Dermis microvascular lymphatic vessel endothelial cell (primary cell): ENCODE measurements at regions not wholly inside any gene's neighbourhood (a gene's known extent, or its start where the extent isn't known, plus 50 kb on each side); places are given as distances from the start of the nearest gene placed in this dataset.
"Not testable (repeated sequence)": the region's sequence is repeated elsewhere in the genome, so short reads cannot be mapped to it uniquely, and the experiment has no call there.

Experiments
- DNase-seq, 2 donors: peaks; one replicate each; pipeline versions ENCODE4 v3.0.0 to v3.0.0-alpha.2; 2010; ENCODE audit warnings: low read depth in 2 of 2

DNA sequence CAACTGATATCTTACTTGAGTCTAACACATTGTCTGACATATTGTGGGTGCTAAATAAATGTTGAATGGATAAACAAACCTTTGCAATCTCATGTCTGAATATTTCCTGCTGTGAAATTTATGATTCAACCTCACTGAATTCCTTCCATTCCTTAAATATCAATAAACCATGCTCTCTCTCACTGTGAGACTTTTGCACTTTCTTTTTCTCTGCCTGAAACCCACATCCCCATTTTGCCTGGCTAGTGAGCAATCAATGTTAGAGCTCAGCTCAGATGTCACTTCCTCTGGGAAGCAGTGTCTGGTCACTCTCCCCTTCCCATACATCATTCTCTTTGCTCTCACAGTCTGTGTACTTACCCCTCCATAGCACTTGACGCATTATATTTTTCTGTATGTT, 383.7 kb upstream of the TRPC7 start:
- DNase-seq = no peak

DNA sequence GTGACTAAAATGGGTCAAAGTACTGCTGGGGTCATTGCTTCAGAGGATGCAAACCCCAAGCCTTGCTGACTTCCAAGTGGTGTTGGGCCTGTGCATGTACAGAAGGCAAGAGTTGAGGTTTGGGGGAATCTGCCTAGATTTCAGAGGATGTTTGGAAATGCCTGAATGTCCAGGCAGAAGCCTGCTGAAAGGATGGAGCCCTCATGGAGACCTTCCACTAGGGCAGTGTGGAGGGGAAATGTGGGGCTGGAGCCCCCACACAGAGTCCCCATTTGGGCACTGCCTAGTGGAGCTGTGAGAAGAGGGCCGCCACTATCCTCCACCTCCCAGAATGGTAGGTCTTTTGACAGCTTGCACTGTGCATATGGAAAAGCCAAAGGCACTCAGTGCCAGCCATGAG, 377.7 kb upstream of the TRPC7 start:
- DNase-seq = no peak

DNA sequence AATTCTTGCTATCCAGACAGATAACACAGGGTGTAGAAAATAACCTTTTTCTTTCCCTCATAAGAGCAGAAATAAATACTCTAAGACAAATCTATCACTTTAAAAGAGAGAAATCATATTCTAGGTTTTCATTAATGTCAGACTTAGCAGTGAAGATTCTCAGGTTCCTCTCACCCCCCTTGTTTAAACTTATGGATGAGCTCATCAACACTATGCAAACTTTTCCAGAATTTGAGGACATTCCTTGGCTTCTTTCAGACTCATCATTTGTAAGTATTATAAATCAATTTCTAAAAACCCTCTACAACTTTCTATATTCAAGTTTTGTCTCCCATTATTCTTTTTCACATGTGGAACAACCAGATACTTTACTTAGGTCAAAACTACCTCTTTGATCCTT, 374.9 kb upstream of the TRPC7 start:
- no peak for DNase-seq

DNA sequence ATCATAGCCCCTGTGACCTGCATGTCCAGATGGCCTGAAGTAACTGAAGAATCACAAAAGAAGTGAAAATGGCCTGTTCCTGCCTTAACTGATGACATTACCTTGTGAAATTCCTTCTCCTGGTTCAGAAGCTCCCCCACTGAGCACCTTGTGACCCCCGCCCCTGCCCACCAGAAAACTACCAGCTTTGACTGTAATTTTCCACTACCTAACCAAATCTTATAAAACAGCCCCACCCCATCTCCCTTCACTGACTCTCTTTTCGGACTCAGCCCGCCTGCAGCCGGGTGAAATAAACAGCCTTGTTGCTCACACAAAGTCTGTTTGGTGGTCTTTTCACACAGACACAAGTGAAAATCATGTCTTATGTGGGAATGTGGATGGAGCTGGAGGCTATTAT, 373.9 kb upstream of the TRPC7 start:
- DNase-seq = not testable (repeated sequence)

DNA sequence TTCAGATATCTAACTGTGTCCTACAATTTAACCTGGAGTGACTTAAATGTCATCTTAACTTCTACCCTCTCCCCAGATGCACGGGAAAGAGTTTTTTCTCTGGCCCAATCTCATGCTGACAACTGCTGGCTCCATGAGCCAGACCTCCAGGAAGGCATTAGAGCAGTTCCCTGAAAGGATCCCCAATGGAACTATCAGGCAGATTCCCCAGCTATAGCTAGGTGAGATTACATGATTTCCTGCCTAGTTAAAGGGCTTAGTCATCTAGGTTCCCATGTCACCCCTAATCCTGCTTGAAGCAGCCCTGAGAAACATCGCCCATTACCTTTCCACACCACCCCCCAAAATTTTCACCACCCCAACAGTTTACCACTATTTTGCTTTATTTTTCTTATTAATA, 373.5 kb upstream of the TRPC7 start:
- no peak for DNase-seq

DNA sequence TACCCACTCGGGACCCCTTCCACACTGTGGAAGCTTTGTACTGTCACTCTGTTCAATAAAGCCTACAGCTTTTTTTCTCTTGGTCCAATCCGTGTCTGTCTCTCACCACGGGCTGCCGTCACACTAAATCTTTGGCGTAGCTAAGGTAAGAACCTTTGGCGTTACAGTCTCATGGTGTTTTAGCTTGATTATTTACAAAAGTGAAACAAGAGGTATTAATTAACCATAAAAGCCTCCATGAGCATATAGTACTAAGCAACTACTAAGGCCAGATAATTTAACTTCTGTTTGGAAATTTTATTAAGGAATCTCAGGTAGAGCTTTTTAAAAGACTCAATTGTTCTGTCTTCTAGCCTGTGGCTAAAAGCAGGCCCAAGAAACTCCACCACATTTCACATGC, 370.7 kb upstream of the TRPC7 start:
- DNase-seq = no peak

DNA sequence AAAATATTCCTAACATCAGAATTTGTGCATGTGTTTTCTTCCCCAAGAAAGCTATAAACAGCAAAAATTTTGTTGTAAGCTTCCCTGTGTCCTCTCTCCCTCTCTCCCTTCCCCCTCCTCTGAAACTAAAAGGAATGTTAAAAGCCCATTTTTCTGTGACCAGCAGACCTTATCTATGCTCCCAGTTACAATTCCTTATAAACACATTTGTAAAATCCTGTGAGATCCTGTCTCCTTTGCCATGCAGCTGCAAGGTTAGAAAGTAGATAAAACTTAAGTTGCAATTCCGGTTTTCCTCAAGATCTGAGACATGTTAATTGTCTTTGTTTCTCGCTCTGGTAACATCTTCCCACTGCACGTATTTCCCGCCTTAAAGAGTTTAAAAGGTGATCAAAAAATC, 370.3 kb upstream of the TRPC7 start:
- DNase-seq = not testable (repeated sequence)

DNA sequence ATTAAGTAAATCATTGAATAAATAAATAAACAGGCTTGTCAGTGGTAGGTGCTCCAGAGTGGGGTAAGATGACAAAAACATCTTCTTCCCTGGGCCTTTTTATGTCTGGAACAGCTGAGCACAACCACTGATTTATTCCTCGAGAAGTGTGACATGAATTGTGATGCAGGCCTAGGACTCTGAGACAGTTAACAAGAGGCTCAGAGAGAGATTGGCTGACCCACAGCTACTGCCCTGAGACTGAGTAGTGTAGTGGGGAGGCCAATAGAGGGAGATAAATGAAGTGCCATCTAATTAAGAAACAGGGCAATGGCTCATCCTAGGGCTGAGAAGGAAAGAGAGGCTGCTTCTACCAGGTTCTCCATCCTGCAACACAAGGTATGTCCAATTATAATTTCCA, 369.3 kb upstream of the TRPC7 start:
- no peak for DNase-seq

DNA sequence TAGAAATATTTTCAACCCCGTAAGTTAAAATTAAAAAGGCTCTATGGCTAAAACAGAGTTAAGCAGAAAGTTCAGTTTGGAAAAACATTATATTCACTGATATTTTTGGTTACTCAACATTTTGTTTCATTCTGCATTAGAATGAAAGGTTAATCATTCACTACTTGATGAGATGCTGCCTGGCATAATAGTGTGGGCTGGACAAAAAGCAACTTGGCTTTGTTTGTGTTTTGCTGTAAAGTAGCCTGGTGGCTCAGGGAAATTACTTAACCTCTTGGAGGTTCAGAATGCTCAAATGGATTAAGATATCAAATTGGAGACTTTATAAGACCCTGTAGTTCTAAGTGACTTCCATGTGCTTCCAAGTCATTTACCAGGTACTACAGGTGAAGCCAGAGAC, 367.4 kb upstream of the TRPC7 start:
- no peak for DNase-seq

DNA sequence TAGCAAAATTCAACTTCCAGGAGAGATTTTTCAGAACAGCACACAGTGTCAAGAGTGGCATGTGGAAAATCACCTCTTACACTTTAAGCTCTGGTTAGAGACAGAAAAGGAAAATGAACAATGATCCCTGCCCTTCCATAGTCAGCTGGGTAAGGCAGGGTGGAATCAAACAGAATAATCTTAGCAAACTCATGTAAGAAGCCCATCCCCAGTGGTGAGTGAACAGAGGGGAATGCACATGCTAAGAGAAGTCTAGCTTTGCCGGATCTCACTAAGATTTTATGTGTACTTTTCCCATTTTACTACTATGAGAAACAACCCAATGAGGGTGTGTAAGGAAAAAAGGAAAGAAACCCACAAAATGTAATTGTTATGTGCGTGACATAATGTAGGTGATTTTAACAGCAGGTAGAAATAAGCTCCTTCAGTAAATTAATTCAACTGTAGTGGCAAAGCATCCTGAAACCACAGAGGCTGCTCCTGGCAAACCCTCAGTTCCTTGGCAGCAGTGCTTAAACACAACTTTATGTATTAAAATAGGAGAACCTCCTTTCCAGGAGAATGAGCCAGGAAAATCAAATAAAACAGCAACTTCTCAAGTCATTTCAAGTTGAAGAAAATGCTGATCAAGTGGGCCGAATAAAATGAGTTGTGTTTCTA, 366.0 kb upstream of the TRPC7 start:
- no peak for DNase-seq

DNA sequence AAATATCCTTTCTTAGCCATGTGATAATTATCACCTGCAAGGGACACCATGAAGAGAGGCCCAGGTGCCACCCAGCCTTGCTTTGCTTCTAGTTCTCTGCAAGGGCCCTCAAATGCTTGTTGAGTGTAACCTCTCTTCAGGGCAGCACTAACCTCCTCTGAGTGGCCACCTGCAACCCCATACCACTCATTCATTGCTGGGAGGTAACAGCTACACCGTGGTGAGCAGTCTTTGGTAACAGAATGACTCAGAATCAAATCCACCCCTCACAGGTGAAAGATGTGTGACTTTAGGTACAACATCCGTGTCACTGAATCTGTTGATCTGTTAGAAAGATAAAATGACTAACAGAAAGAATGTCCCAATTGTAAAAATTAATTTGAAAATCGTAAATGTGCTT, 365.1 kb upstream of the TRPC7 start:
- DNase-seq = no peak

DNA sequence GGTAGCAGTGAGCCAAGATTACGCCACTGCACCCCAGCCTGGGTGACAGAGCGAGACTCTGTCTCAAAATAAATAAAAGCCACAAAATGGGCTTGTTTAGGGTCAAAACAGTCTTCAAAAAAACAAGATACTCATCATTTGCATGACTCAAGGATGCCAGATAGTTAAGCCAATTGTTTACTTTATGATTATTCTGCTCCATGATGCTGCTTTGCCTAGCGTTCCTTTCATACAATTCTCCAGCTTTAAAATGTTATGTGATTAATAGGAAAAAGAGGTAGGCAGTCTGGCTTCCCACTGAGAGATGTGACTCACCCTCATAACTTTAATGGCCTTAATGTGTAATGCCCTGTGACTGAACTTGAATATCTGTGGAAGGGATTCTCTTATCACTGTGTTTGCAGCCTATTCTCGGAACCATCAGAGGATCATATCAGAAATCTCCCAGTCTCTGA, 364.6 kb upstream of the TRPC7 start:
- DNase-seq = peak in 1 of 2 donors; percentile 44

DNA sequence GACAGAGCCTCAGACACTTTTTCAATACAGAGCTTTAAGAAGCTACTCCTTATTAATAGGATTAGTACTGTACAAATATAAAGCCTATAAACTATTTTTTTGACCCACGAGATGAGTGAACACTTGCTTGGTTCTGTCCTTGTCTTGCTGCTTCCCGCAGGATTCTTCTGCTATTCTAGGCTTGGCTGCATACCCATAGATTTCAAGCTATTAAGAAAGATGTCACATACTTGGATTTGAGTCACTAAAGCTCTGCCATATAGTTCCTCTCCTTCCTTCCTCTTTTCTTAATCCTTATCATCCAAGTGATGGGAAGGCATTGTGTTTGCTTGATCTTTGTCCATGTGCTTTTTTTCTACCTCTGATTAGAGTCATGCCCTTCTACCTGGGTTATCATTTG, 361.2 kb upstream of the TRPC7 start:
- no peak for DNase-seq

DNA sequence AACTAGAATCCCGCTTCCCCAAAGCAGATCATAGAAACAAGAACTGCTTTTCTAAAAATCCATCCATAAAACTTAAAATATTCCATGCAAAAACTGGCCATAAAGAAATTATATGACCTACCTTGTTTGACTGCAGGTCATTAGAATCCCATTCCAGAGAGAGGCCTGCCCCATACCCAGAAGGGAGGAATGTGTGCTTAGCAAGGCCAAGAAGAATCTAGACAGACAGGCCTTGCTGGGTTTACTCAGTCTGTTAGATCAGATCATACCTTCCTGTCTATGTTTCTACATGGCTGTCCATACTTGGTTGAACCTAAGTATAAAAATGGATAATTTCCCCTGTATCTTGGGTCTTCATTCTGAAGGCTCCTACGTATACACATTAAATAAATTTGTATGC, 358.8 kb upstream of the TRPC7 start:
- DNase-seq = no peak

DNA sequence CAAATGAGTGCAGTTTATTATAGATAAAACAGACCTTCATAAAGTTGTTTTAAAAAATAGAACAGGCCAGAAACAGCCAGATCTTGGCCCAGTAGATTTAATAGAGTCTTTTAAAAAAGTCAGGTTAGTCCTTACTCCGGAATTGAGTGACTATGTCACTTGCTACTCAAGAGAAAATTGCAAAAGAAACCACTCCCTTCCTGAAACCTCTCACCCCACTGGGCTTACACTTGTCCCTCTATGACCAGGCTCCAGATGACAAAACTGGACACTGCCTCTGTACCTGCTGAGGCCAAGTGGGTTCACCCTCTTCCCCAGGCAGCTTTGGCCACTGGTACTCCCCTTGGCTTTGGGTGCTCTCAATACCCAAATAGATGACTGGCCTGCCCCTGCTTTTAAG, 357.2 kb upstream of the TRPC7 start:
- no peak for DNase-seq

DNA sequence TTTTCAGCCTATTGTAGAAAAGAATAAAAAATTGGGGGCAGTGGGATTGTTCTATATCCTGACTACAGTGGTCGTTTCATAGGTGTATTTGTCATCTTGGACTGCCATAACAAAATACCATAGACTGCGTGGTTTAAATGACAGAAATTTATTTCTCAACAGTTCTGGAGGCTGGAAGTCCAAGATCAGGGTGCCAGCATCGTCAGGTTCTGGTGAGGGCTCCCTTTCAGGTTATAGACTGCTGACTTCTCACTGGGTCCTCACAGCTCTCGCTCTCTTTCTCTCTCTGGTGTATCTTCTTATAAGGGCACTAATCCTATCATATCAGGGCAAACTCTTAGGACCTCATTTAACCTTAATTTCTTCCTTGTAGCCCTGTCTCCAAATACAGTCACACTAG, 356.7 kb upstream of the TRPC7 start:
- DNase-seq = no peak

DNA sequence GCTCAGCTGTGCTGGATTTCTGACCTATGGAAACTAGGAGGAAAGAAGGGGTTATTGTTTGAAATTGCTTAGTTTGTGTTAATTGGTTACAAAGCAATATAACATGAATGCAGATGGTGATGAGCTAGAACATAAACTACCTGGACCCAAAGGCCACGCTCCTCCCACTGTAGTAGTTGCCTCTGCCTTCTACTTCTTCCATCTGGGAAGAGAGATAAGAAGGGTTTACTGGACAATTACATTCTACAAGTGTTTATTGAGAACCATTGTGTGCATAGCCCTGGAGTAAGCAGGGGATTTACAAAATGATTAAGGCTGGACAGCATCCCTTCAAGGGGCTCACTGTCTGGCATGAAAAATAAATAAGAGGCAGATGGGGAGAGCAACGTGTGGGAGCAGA, 355.3 kb upstream of the TRPC7 start:
- DNase-seq = no peak

DNA sequence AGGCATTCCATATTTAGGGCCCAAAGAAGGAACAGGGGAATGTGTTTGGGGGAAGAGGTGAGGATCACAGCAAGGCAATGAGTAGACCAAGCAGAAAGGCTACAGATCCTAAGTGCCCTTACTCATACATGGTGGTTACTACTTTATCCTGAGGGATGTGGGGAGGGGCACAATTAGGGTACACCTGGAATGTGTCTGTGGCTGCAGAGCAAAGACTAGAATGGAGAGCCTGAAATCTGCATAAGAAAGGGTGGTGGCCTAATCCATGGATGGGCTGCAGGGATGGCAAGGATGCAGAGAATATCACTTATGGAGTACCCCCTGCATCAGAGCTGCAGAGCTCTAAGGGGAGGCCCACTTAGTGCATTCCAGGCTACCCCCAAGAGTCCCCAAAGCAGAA, 352.6 kb upstream of the TRPC7 start:
- no peak for DNase-seq

DNA sequence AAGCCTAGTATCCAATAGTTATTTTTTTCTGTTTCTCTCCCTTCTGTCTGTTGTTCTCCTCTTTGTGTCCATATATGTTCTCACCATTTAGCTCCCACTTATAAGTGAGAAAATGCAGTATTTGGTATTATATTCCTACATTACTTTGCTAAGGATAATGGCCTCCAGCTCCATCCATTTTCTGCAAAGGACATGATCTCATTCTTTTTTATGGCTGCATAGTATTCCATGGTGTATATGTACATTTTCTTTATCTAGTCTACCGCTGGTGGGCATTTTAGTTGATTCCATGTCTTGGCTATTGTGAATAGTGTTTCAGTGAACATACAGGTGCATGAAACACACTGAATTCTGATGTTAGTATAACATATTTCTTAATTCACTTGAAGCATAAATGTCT, 348.9 kb upstream of the TRPC7 start:
- DNase-seq = no peak

DNA sequence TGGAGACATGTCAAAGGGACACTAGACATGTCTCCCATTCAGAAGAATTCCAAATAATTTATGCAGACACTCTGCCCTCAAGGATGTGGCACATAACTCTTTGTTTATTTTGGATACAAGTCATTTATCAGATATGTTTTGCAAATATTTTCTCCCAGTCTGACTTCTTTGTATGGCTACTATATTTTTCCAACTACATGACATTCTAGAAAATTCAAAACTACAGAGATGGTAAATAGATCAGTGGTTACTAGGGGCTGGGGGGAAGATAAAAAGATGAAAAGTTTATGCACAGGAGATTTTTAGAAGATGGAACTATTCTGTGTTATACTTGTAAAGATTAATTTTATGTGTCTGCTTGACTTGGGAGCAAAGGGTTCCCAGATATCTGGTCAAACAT, 347.3 kb upstream of the TRPC7 start:
- no peak for DNase-seq

DNA sequence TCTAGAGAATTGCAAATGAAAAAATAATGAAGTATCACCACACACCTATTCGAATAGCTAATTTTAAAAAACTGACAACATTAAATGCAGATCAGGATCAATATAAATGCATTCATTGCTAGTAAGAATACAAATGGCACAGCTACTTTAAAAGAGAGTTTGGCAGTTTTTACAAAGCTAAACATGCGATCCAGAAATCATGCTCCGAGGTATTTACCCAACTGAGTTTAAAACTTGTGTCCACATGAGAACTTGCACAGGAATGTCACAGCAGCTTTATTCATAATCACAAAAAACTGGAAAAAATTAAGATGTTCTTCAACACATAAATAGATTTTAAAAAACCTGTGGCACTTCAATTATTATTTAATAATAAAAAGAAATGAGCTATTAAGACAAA, 345.5 kb upstream of the TRPC7 start:
- no peak for DNase-seq

DNA sequence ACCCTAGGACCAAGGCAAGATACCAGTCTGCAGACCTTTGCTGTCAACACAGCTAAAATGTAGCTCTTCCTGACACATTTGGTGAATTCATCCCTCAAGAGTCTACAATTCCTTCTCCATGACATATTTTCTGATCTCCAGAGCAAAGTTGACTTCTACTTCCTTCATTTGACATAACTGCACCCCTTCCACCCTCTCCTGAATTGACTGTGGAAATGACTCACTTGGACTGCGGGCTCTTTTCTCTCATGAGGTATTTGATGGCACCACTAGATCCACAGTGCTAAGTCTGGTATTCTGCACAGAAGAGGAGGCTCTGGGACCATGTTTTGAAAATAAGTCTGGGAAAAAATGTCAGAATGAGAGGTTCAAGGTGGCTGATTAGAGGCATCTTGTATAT, 338.4 kb upstream of the TRPC7 start:
- DNase-seq = no peak

DNA sequence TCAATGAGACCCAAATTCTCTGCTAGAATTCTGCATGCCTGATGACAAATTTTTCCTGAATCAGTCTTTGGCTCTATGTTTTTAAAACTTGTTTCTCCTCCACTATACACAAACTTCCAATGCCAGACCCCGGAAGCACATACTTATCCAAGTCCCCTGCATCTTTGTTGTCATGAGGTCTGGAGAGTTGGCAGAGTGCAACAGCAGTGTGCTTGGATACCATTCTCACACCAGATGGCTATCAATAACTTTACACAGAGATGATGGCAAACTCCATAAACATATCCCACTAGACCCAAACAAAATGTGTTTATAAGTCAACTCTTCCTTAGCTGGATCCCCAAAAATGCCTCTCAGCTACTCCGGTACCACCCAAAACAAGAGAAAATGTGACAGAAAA, 337.7 kb upstream of the TRPC7 start:
- DNase-seq = no peak

DNA sequence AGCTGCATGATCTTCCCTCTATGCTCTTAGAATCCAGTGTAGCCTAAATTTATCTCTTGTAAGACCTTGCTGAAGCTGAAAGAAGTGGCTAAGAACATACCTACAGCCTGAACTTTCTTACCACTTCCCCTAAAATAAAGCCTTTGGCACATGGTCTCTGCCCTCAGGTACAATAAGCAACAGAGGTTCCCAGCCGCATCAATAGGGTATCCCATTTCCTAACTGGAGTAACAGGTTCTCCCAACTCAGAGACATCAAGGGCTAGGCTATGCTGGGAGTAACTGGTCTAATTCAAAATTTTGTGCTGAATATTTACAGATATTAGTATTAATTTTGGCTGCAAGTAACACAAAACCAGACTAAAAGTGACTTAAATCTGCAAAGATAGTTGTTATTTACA, 335.8 kb upstream of the TRPC7 start:
- DNase-seq = no peak
